ENCODE measurements at regions not wholly inside any gene's neighbourhood (a gene's known extent, or its start where the extent isn't known, plus 50 kb on each side); places are given as distances from the start of the nearest gene placed in this dataset.

GRCh38 chr4:126856906-126857305 lies 775.9 kb upstream of the INTU start:
- Histone ChIP-seq H3K27ac (no peak overlapping the region), H3K27me3 (no peaks in the 10 kb centered on the region), H3K4me3 (no peak overlapping the region), H3K9me3 (no peaks in the 10 kb centered on the region), H3K36me3 (no peaks in the 10 kb centered on the region), H3K4me1 (no peaks in the 10 kb centered on the region)
- WGBS: 84% methylated on average over 3 of the region's 3 CpGs
- DNase-seq (ENCODE audit: low spot score in 2 of 2): no peak
- TF ChIP-seq CTCF (IDR thresholded peaks at IDR 0.05): no peak
- TF ChIP-seq POLR2A (IDR thresholded peaks at IDR 0.05): no peak
- TF ChIP-seq EP300 (IDR thresholded peaks at IDR 0.05): no peak
- no peak for TF ChIP-seq POLR2AphosphoS5 (IDR thresholded peaks at IDR 0.05)

GRCh38 chr4:126859314-126859713 lies 773.4 kb upstream of the INTU start:
- no peaks in the 10 kb centered on the region for H3K9me3 ChIP-seq
- H3K27me3 ChIP-seq: no peaks in the 10 kb centered on the region
- DNase-seq (ENCODE audit: low spot score in 2 of 2): no peak
- TF ChIP-seq EP300 (IDR thresholded peaks at IDR 0.05) (no peak), POLR2A (IDR thresholded peaks at IDR 0.05) (no peak), CTCF (IDR thresholded peaks at IDR 0.05) (no peak), POLR2AphosphoS5 (IDR thresholded peaks at IDR 0.05) (no peak)
- no peaks in the 10 kb centered on the region for H3K4me1 ChIP-seq
- H3K27ac ChIP-seq: no peak overlapping the region
- H3K36me3 ChIP-seq: no peaks in the 10 kb centered on the region
- H3K4me3 ChIP-seq: no peak overlapping the region
- 61% methylated on average over 2 of the region's 2 CpGs for WGBS

- no peaks in the 10 kb centered on the region for H3K9me3 ChIP-seq
- WGBS: 95% methylated on average over 2 of the region's 2 CpGs
Observed at GRCh38 chr4:126859872-126860271, 772.9 kb upstream of the INTU start.

GRCh38 chr4:126860308-126860707 lies 772.4 kb upstream of the INTU start:
- Histone ChIP-seq H3K36me3 (no peaks in the 10 kb centered on the region), H3K27ac (no peak overlapping the region), H3K4me1 (no peaks in the 10 kb centered on the region), H3K4me3 (no peak overlapping the region), H3K27me3 (no peaks in the 10 kb centered on the region), H3K9me3 (no peaks in the 10 kb centered on the region)
- no peak for TF ChIP-seq POLR2AphosphoS5 (IDR thresholded peaks at IDR 0.05)
- TF ChIP-seq POLR2A (IDR thresholded peaks at IDR 0.05): no peak
- no peak for DNase-seq (ENCODE audit: low spot score in 2 of 2)
- 100% methylated on average over 1 of the region's 1 CpG for WGBS

More at GRCh38 chr4:126859872-126860271, 772.9 kb upstream of the INTU start:
- H3K4me1 ChIP-seq: no peaks in the 10 kb centered on the region
- no peaks in the 10 kb centered on the region for H3K36me3 ChIP-seq
- no peak overlapping the region for H3K27ac ChIP-seq
- no peaks in the 10 kb centered on the region for H3K27me3 ChIP-seq
- no peak overlapping the region for H3K4me3 ChIP-seq
- no peak for DNase-seq (ENCODE audit: low spot score in 2 of 2)
- no peak for TF ChIP-seq CTCF (IDR thresholded peaks at IDR 0.05)
- TF ChIP-seq POLR2AphosphoS5 (IDR thresholded peaks at IDR 0.05): no peak
- TF ChIP-seq POLR2A (IDR thresholded peaks at IDR 0.05): no peak
- TF ChIP-seq EP300 (IDR thresholded peaks at IDR 0.05): no peak

- Histone ChIP-seq H3K27ac (no peak overlapping the region), H3K4me3 (no peak overlapping the region), H3K4me1 (no peaks in the 10 kb centered on the region), H3K36me3 (no peaks in the 10 kb centered on the region), H3K9me3 (peaks cover 9% of the 10 kb centered on the region), H3K27me3 (no peaks in the 10 kb centered on the region)
- no peak for DNase-seq (ENCODE audit: low spot score in 2 of 2)
- 71% methylated on average over 2 of the region's 2 CpGs for WGBS
- TF ChIP-seq POLR2A (IDR thresholded peaks at IDR 0.05) (no peak), POLR2AphosphoS5 (IDR thresholded peaks at IDR 0.05) (no peak), EP300 (IDR thresholded peaks at IDR 0.05) (no peak), CTCF (IDR thresholded peaks at IDR 0.05) (no peak)
Observed at GRCh38 chr4:126869967-126870366, 762.8 kb upstream of the INTU start.

GRCh38 chr4:126871810-126872209 lies 760.9 kb upstream of the INTU start:
- Histone ChIP-seq H3K4me1 (no peaks in the 10 kb centered on the region), H3K27ac (no peak overlapping the region), H3K36me3 (no peaks in the 10 kb centered on the region), H3K27me3 (no peaks in the 10 kb centered on the region), H3K4me3 (no peak overlapping the region), H3K9me3 (peaks cover 9% of the 10 kb centered on the region)
- no peak for DNase-seq (ENCODE audit: low spot score in 2 of 2)
- no peak for TF ChIP-seq CTCF (IDR thresholded peaks at IDR 0.05)
- no peak for TF ChIP-seq POLR2AphosphoS5 (IDR thresholded peaks at IDR 0.05)
- no peak for TF ChIP-seq EP300 (IDR thresholded peaks at IDR 0.05)
- no peak for TF ChIP-seq POLR2A (IDR thresholded peaks at IDR 0.05)

All from suprapubic skin (tissue), 4 donors.